Activated CD4-positive, alpha-beta T cell treated with anti-CD3 and anti-CD28 coated beads for 36 hours (primary cell): ENCODE measurements at regions not wholly inside any gene's neighbourhood (a gene's known extent, or its start where the extent isn't known, plus 50 kb on each side); places are given as distances from the start of the nearest gene placed in this dataset.

Experiments used
- ATAC-seq: fragments of 200-7000 bp; cut with Tn5 transposase; one replicate; pipeline ENCODE4 v1.10.0; 2021; ENCODE audit warnings: mild to moderate bottlenecking, moderate library complexity
- CTCF ChIA-PET: fragments of 350-600 bp; sonication (Branson Sonifier 250); formaldehyde crosslinking; loops from one replicate; lab custom pipeline; 2021; ENCODE audit warnings: antibody characterized with exemption; lab: Charles Lee
- POLR2A ChIA-PET: fragments of 350-600 bp; sonication (Branson Sonifier 250); formaldehyde crosslinking; loops from one replicate; lab custom pipeline; 2021; ENCODE audit warnings: antibody characterized with exemption, inconsistent platforms; lab: Charles Lee
- DNase-seq: peaks from one replicate; pipeline ENCODE4 v3.0.0-alpha.2; 2020
- H3K27ac Mint-ChIP-seq: one replicate; pipeline ENCODE4 v1.8.0; 2021; ENCODE audit warnings: mixed read lengths
- H3K27me3 Mint-ChIP-seq: one replicate; pipeline ENCODE4 v1.8.0; 2021; ENCODE audit warnings: mixed read lengths
- H3K36me3 Mint-ChIP-seq: one replicate; pipeline ENCODE4 v1.8.0; 2021; ENCODE audit warnings: low read depth, mixed read lengths
- H3K4me1 Mint-ChIP-seq: one replicate; pipeline ENCODE4 v1.8.0; 2021; ENCODE audit warnings: mixed read lengths
- H3K4me3 Mint-ChIP-seq: one replicate; pipeline ENCODE4 v1.8.0; 2021; ENCODE audit warnings: mild to moderate bottlenecking, moderate library complexity, mixed read lengths
- H3K9me3 Mint-ChIP-seq: one replicate; pipeline ENCODE4 v1.8.0; 2021; ENCODE audit warnings: low read depth, mixed read lengths
- intact Hi-C, 2 experiments: fragments of 100-400 bp; cut with DNase I in 1 of 2; cut with micrococcal nuclease in 1 of 2; formaldehyde crosslinking; loops; one replicate each; pipeline versions ENCODE4 v1.14.2 to v1.15.1; 2022 to 2024; cut with DNase I, micrococcal nuclease

DNA sequence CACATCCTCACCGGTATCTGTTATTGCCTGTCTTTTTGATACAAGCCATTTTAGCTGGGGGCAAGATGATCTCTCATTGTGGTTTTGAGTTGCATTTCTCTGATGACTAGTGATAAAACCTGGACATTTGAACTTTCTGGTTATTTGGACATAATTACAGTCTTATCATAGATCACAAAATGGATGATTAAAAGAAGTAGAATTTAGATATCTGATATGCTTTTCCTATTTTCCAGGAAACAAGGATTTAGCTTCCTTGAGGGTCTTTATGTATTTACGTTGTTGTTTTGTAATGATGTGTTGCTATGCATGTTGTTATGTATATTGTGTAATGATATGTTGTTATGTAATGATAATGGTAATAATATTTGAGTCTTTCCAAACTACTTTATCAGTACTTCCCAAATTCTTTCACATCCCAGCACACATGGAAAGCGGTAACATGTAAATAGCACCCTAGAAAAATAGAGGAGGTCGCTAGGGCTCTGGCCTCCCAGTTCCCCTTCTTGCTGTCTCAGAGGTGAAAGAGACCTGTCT, 53.8 kb downstream of the GJD2 start:
- Mint-ChIP-seq H3K27me3 (peaks cover 22% of the 10 kb centered on the region), H3K4me3 (no peak overlapping the region), H3K4me1 (no peaks in the 10 kb centered on the region), H3K9me3 (no peaks in the 10 kb centered on the region), H3K27ac (no peak overlapping the region), H3K36me3 (no peaks in the 10 kb centered on the region)
- ATAC-seq, result no peak
- no peak for DNase-seq
- ChIA-PET POLR2A (no interaction called here), CTCF (no interaction called here)
- intact Hi-C loops, result no loop called here

DNA sequence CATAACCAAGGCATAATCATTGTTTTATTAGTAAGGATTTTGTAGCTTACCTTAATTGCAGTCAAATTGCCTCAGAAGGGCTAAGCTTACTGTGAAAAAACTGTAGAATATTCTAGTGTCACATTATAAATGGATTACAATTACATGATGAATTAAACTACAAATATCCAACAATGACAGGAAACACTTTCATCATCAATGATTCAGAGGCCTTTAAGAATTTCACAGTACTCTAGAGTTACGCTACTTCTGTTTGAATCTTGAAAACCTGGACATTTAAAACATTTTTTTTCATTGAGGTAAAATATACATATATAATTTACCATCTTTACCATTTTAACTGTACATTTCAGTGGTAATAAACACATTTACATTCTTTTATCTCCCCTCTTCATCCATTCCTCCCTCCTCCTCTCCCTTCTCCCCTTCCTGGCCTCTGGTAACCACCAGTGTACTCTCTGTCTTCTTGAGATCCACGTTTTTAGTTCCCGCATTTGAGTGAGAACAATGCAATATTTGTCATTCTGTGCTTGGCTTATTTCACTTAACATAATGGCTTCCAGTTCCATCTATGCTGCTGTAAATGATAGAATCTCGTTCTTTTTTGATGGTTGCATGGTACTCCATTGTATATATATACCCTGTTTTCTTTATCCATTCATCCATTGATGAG, 54.7 kb downstream of the GJD2 start:
- Mint-ChIP-seq H3K4me1 (no peaks in the 10 kb centered on the region), H3K9me3 (no peaks in the 10 kb centered on the region), H3K27me3 (peaks cover 20% of the 10 kb centered on the region), H3K4me3 (no peak overlapping the region), H3K27ac (no peak overlapping the region), H3K36me3 (no peaks in the 10 kb centered on the region)
- ATAC-seq, result no peak
- POLR2A ChIA-PET, result no interaction called here
- DNase-seq, result no peak
- intact Hi-C loops, result no loop called here
- CTCF ChIA-PET, result interaction anchor here (0.7 to 1.2 kb wide), 2 partner anchors 11 to 15 kb away, joined by 3 read pairs; no protein-coding TSS in a partner anchor

GRCh38 chr15:34696506-34696905, 58.3 kb downstream of the GJD2 start:
- no peak for ATAC-seq
- ChIA-PET CTCF (interaction anchor here (1.8 kb wide), 1 partner anchor 75 kb away, joined by 6 read pairs; no protein-coding TSS in a partner anchor), POLR2A (no interaction called here)
- Mint-ChIP-seq H3K4me3 (no peak overlapping the region), H3K27me3 (peaks cover 16% of the 10 kb centered on the region), H3K36me3 (no peaks in the 10 kb centered on the region), H3K9me3 (no peaks in the 10 kb centered on the region), H3K4me1 (no peaks in the 10 kb centered on the region), H3K27ac (no peak overlapping the region)
- intact Hi-C loops, result no loop called here
- DNase-seq, result no peak

DNA sequence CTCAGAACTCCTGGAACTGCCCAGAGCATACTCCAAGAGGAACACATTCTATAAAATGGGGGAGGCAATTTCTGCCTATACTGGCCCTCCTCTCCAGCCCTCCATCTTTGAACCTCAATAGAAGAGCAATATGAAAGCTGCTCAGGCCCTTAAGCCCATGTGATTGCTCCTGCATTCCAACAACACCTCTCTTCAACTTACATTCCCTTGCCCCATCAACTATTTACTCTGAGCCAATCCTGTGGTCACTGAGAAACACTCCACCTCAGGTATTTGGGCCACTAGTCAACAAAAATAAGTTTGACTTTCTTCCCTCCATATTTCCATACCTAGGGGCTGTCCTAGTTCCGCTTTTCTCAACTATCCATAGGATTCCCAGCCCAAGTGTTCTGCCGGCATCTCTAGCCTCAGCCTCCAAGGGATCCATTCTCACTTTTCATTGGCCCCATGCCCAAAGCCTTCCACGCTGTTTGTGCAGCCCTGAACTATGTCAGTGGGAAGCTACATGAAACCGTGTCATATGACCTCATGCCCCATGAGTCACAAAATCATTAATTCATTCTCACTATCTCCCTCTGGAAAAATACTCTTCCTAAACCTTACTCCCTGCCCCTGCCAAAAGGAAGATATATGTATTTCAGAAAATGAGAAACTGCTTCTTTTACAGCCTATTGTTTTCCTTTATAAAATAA, 61.6 kb downstream of the GJD2 start:
- ATAC-seq (no peak), DNase-seq (no peak)
- no peak overlapping the region for H3K4me3 Mint-ChIP-seq
- H3K27me3 Mint-ChIP-seq, result peaks cover 9% of the 10 kb centered on the region
- ChIA-PET CTCF (no interaction called here), POLR2A (no interaction called here)
- no peaks in the 10 kb centered on the region for H3K36me3 Mint-ChIP-seq
- peaks cover 2% of the 10 kb centered on the region for H3K4me1 Mint-ChIP-seq
- peaks cover 6% of the 10 kb centered on the region for H3K9me3 Mint-ChIP-seq
- H3K27ac Mint-ChIP-seq, result no peak overlapping the region
- intact Hi-C loops, result no loop called here

DNA sequence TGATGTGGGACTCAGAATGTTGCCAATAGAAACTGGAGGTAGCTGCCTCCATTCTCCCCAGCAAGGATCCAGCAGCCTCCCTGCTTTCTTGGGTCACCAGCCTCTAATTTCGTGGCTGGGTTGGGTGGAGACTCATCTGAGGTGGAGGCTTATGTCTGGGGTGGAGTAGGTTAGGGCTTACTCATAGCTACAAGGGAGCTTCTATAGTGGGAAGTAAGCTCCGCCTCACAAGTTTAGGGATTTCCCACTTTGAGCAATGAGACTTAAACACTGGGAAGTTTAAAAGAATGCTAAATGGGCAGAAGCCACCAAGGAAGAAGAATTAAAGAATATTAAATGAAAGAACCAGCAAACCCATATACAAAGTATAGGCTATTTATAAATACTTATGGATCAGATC, 63.8 kb downstream of the GJD2 start:
- peaks cover 9% of the 10 kb centered on the region for H3K27me3 Mint-ChIP-seq
- ChIA-PET POLR2A (no interaction called here), CTCF (interaction anchor here (1.6 kb wide), 1 partner anchor 20 kb away, joined by 4 read pairs; no protein-coding TSS in a partner anchor)
- no peak for ATAC-seq
- H3K27ac Mint-ChIP-seq, result no peak overlapping the region
- no peak overlapping the region for H3K4me3 Mint-ChIP-seq
- H3K4me1 Mint-ChIP-seq, result peaks cover 2% of the 10 kb centered on the region
- no peak for DNase-seq
- intact Hi-C loops, result no loop called here
- H3K9me3 Mint-ChIP-seq, result peaks cover 6% of the 10 kb centered on the region
- H3K36me3 Mint-ChIP-seq, result no peaks in the 10 kb centered on the region

- Mint-ChIP-seq H3K9me3 (peaks cover 6% of the 10 kb centered on the region), H3K4me1 (peaks cover 2% of the 10 kb centered on the region), H3K4me3 (no peak overlapping the region), H3K27me3 (peaks cover 16% of the 10 kb centered on the region), H3K36me3 (no peaks in the 10 kb centered on the region), H3K27ac (no peak overlapping the region)
- ChIA-PET POLR2A (no interaction called here), CTCF (no interaction called here)
- DNase-seq (no peak), ATAC-seq (no peak)
- intact Hi-C loops, result no loop called here
Measured at GRCh38 chr15:34688699-34689098, 66.1 kb downstream of the GJD2 start.

- Mint-ChIP-seq H3K4me3 (no peak overlapping the region), H3K4me1 (no peaks in the 10 kb centered on the region), H3K9me3 (peaks cover 4% of the 10 kb centered on the region), H3K27me3 (peaks cover 13% of the 10 kb centered on the region), H3K27ac (no peak overlapping the region), H3K36me3 (no peaks in the 10 kb centered on the region)
- ATAC-seq (no peak), DNase-seq (no peak)
- ChIA-PET CTCF (no interaction called here), POLR2A (no interaction called here)
- intact Hi-C loops, result no loop called here
Measured at GRCh38 chr15:34684351-34684750, 70.4 kb downstream of the GJD2 start.

GRCh38 chr15:34682674-34683073, 72.1 kb downstream of the GJD2 start:
- Mint-ChIP-seq H3K36me3 (no peaks in the 10 kb centered on the region), H3K27ac (no peak overlapping the region), H3K9me3 (no peaks in the 10 kb centered on the region), H3K4me1 (no peaks in the 10 kb centered on the region), H3K27me3 (peaks cover 13% of the 10 kb centered on the region), H3K4me3 (no peak overlapping the region)
- ChIA-PET CTCF (no interaction called here), POLR2A (no interaction called here)
- ATAC-seq, result no peak
- DNase-seq, result no peak
- intact Hi-C loops, result no loop called here

GRCh38 chr15:34679291-34679690, 75.5 kb downstream of the GJD2 start:
- no peaks in the 10 kb centered on the region for H3K9me3 Mint-ChIP-seq
- ChIA-PET CTCF (no interaction called here), POLR2A (no interaction called here)
- no peaks in the 10 kb centered on the region for H3K36me3 Mint-ChIP-seq
- no peak overlapping the region for H3K4me3 Mint-ChIP-seq
- DNase-seq (no peak), ATAC-seq (no peak)
- intact Hi-C loops, result no loop called here
- H3K4me1 Mint-ChIP-seq, result no peaks in the 10 kb centered on the region
- no peak overlapping the region for H3K27ac Mint-ChIP-seq
- peaks cover 7% of the 10 kb centered on the region for H3K27me3 Mint-ChIP-seq

GRCh38 chr15:34673241-34673640, 81.6 kb downstream of the GJD2 start:
- no peaks in the 10 kb centered on the region for H3K4me1 Mint-ChIP-seq
- ATAC-seq, result no peak
- POLR2A ChIA-PET, result no interaction called here
- H3K36me3 Mint-ChIP-seq, result no peaks in the 10 kb centered on the region
- no peak overlapping the region for H3K27ac Mint-ChIP-seq
- peaks cover 24% of the 10 kb centered on the region for H3K27me3 Mint-ChIP-seq
- intact Hi-C loops, result no loop called here
- H3K4me3 Mint-ChIP-seq, result no peak overlapping the region
- no peak for DNase-seq
- H3K9me3 Mint-ChIP-seq, result no peaks in the 10 kb centered on the region
- CTCF ChIA-PET, result no interaction called here

- ChIA-PET CTCF (no interaction called here), POLR2A (interaction anchor here (0.8 kb wide), 1 partner anchor 140 kb away, joined by 3 read pairs; no protein-coding TSS in a partner anchor)
- ATAC-seq (no peak), DNase-seq (no peak)
- Mint-ChIP-seq H3K36me3 (no peaks in the 10 kb centered on the region), H3K9me3 (no peaks in the 10 kb centered on the region), H3K4me1 (no peaks in the 10 kb centered on the region), H3K27me3 (peaks cover 19% of the 10 kb centered on the region), H3K4me3 (no peak overlapping the region), H3K27ac (no peak overlapping the region)
- intact Hi-C loops, result no loop called here
Measured at GRCh38 chr15:34665498-34666116, 82.2 kb upstream of the GOLGA8B start.
